Upper lobe of left lung (tissue), 4 donors: ENCODE measurements at regions not wholly inside any gene's neighbourhood (a gene's known extent, or its start where the extent isn't known, plus 50 kb on each side); places are given as distances from the start of the nearest gene placed in this dataset.

Experiments used
- POLR2A ChIP-seq, 4 donors: fragments of 450-650 bp; IDR thresholded peaks; one replicate each; pipeline ENCODE4 v1.5.1; 2016 to 2017; ENCODE audit warnings: antibody characterized with exemption in 4 of 4, mild to moderate bottlenecking in 2 of 4
- POLR2AphosphoS5 ChIP-seq, 2 donors: sonication (generic); formaldehyde crosslinking; IDR thresholded peaks; one replicate each; pipeline ENCODE4 v1.5.1; 2017; ENCODE audit warnings: antibody characterized with exemption in 2 of 2
- TF ChIP-seq, protein P1 (sequence below), 6 experiments: fragments of 450-650 bp in 4 of 6; fragments of 200-600 bp in 2 of 6; sonication (generic) in 2 of 6; IDR thresholded peaks; one replicate each; pipeline ENCODE4 v1.5.1; 2016 to 2019; ENCODE audit warnings: antibody characterized with exemption in 6 of 6

DNA sequence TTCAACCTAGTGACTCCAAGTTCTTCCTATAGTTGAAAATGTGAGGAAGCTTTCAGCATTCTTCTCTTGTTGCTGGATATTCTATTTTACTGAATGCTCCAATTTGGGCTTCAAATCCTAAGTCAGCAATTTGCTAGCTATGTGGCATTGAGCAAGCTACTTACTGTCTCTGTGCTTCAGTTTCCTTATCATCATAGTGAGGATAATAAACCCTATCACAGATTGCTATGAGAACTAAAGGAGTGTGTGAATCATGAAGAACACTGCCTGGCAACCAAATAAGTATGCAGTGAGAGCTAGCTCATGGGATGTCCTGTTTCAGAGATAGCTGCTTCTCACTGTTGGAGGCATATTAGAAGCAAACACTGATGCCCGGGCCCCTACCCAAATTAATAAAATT lies 163.8 kb upstream of the CDIN1 start:
- TF ChIP-seq, protein P1, sequence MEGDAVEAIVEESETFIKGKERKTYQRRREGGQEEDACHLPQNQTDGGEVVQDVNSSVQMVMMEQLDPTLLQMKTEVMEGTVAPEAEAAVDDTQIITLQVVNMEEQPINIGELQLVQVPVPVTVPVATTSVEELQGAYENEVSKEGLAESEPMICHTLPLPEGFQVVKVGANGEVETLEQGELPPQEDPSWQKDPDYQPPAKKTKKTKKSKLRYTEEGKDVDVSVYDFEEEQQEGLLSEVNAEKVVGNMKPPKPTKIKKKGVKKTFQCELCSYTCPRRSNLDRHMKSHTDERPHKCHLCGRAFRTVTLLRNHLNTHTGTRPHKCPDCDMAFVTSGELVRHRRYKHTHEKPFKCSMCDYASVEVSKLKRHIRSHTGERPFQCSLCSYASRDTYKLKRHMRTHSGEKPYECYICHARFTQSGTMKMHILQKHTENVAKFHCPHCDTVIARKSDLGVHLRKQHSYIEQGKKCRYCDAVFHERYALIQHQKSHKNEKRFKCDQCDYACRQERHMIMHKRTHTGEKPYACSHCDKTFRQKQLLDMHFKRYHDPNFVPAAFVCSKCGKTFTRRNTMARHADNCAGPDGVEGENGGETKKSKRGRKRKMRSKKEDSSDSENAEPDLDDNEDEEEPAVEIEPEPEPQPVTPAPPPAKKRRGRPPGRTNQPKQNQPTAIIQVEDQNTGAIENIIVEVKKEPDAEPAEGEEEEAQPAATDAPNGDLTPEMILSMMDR (IDR thresholded peaks at IDR 0.05): no peak
- TF ChIP-seq POLR2A (IDR thresholded peaks at IDR 0.05): no peak
- TF ChIP-seq POLR2AphosphoS5 (IDR thresholded peaks at IDR 0.05): no peak
